HepG2 (cell line): ENCODE measurements at regions not wholly inside any gene's neighbourhood (a gene's known extent, or its start where the extent isn't known, plus 50 kb on each side); places are given as distances from the start of the nearest gene placed in this dataset.

Experiments used
- ATAC-seq: fragments of 200-7000 bp; cut with Tn5 transposase; 3 replicates; pipeline ENCODE4 v1.9.1; 2020; ENCODE audit warnings: mild to moderate bottlenecking, moderate library complexity
- BruUV-seq: library from RNA; stranded (reverse); fragments of 400-500 nt; replicated peaks from 2 replicates; lab custom pipeline; 2021; lab: Mats Ljungman, UMichigan
- CTCF ChIA-PET: fragments of 300-600 bp; formaldehyde crosslinking; extraction: SDS; loops from one replicate; lab custom pipeline; 2021; ENCODE audit warnings: low total read pairs, inconsistent platforms, low intra/inter-chr PET ratio; lab: Yijun Ruan, JAX
- POLR2A ChIA-PET: fragments of 350-600 bp; sonication (Branson Sonifier 250); formaldehyde crosslinking; loops from one replicate; lab custom pipeline; 2020; ENCODE audit warnings: antibody characterized with exemption, inconsistent platforms; lab: Yijun Ruan, JAX
- DNase-seq: peaks from one replicate; pipeline ENCODE4 v3.0.0-alpha.2; 2015; ENCODE audit warnings: low spot score
- FAIRE-seq: peaks from 3 replicates; lab custom pipeline; 2011; peaks lifted over from hg19 to GRCh38; lab: Jason Lieb, UNC
- H2AFZ ChIP-seq: one replicate; pipeline ENCODE4 v1.6.1; 2011; ENCODE audit warnings: low read length, inconsistent platforms
- H3K27ac ChIP-seq: fragments of 300-600 bp; 3 replicates; pipeline ENCODE4 v1.8.0; 2011; ENCODE audit warnings: mixed run types, mild to moderate bottlenecking, mixed read lengths, low read length, inconsistent platforms; ENCODE audit not compliant: insufficient read depth; ENCODE audit errors: extremely low read length
- H3K27me3 ChIP-seq, 2 experiments: fragments of 200-600 bp in 1 of 2; 2 replicates in 1 of 2; 3 replicates in 1 of 2; pipeline versions ENCODE4 v1.6.0 to v1.8.0; 2011; ENCODE audit warnings: low read length in 2 of 2, mild to moderate bottlenecking in 2 of 2, moderate library complexity in 2 of 2, inconsistent platforms in 1 of 2; ENCODE audit not compliant: insufficient read depth in 2 of 2, control insufficient read depth in 1 of 2
- H3K36me3 ChIP-seq, 2 experiments: fragments of 200-600 bp in 1 of 2; replicated peaks in 1 of 2; 2 replicates in 1 of 2; 3 replicates in 1 of 2; pipeline versions ENCODE4 v1.5.1 to v1.8.0; 2011; ENCODE audit warnings: low read length in 2 of 2, inconsistent platforms in 1 of 2; ENCODE audit not compliant: insufficient read depth in 2 of 2, control insufficient read depth in 1 of 2
- H3K4me1 ChIP-seq: 2 replicates; pipeline ENCODE4 v1.5.1; 2012; ENCODE audit warnings: low read length, inconsistent platforms; ENCODE audit not compliant: insufficient read depth
- H3K4me2 ChIP-seq: 2 replicates; pipeline ENCODE4 v1.6.0; 2011; ENCODE audit warnings: low read depth, low read length, inconsistent platforms
- H3K4me3 ChIP-seq, 3 experiments: fragments of 200-600 bp in 1 of 3; sonication (generic), shearing (Covaris generic) in 1 of 3; replicated peaks in 1 of 3; 2 replicates each; pipeline ENCODE4 v1.5.1; 2011 to 2016; ENCODE audit warnings: low read length in 3 of 3, inconsistent platforms in 2 of 3, low read depth in 2 of 3, mild to moderate bottlenecking in 2 of 3, control low read depth in 1 of 3, mixed read lengths in 1 of 3; ENCODE audit not compliant: insufficient read depth in 1 of 3
- H3K79me2 ChIP-seq: one replicate; pipeline ENCODE4 v1.6.1; 2011; ENCODE audit warnings: low read length, inconsistent platforms; ENCODE audit not compliant: insufficient read depth
- H3K9ac ChIP-seq: 2 replicates; pipeline ENCODE4 v1.6.0; 2011; ENCODE audit warnings: mild to moderate bottlenecking, low read depth, low read length, inconsistent platforms; ENCODE audit not compliant: insufficient read depth
- H3K9me3 ChIP-seq: 2 replicates; pipeline ENCODE4 v1.5.1; 2012; ENCODE audit warnings: mild to moderate bottlenecking, low read length
- H4K20me1 ChIP-seq: 2 replicates; pipeline ENCODE4 v1.6.0; 2011; ENCODE audit warnings: inconsistent platforms, mild to moderate bottlenecking, low read length, moderate library complexity; ENCODE audit not compliant: insufficient read depth
- CBX2 ChIP-seq, 2 experiments: fragments of 200-600 bp in 1 of 2; sonication (generic); formaldehyde crosslinking in 1 of 2; IDR thresholded peaks; 2 replicates each; pipeline versions ENCODE4 v1.7.0 to v1.8.1; 2018 to 2022; ENCODE audit warnings: low read depth in 2 of 2, low read length in 1 of 2, mild to moderate bottlenecking in 1 of 2, missing genetic modification reagents in 1 of 2
- CEBPB ChIP-seq: IDR thresholded peaks from 2 replicates; pipeline ENCODE4 v1.6.1; 2011; ENCODE audit warnings: low read depth, low read length, improper control_type of control experiment, borderline replicate concordance
- CEBPG ChIP-seq: IDR thresholded peaks from 2 replicates; pipeline ENCODE4 v1.6.1; 2016
- ELF4 ChIP-seq: sonication (generic); formaldehyde crosslinking; IDR thresholded peaks from 2 replicates; pipeline ENCODE4 v1.5.0; 2020; ENCODE audit warnings: missing genetic modification reagents, mild to moderate bottlenecking, moderate library complexity, borderline replicate concordance
- EP300 ChIP-seq, 3 experiments: sonication (generic) in 1 of 3; formaldehyde crosslinking in 1 of 3; IDR thresholded peaks; 2 replicates each; pipeline versions ENCODE4 v1.5.1 to v1.6.1; 2011 to 2020; ENCODE audit warnings: low read depth in 2 of 3, low read length in 2 of 3, borderline replicate concordance in 1 of 3, improper control_type of control experiment in 1 of 3, mild to moderate bottlenecking in 1 of 3, missing genetic modification reagents in 1 of 3, moderate library complexity in 1 of 3
- HMG20A ChIP-seq: IDR thresholded peaks from 2 replicates; pipeline ENCODE4 v1.6.1; 2016; ENCODE audit warnings: borderline replicate concordance
- MAFK ChIP-seq, 2 experiments: IDR thresholded peaks in 1 of 2; conservative IDR thresholded peaks in 1 of 2; 2 replicates each; pipeline ENCODE4 v1.6.1; 2011; ENCODE audit warnings: improper control_type of control experiment in 2 of 2, low read length in 2 of 2
- MIER3 ChIP-seq: IDR thresholded peaks from 2 replicates; pipeline ENCODE4 v1.6.1; 2016; ENCODE audit warnings: missing compliant biosample characterization, borderline replicate concordance
- RBAK ChIP-seq: sonication (generic); formaldehyde crosslinking; IDR thresholded peaks from 2 replicates; pipeline ENCODE4 v1.5.1; 2020; ENCODE audit warnings: mild to moderate bottlenecking, missing genetic modification reagents
- SALL1 ChIP-seq: sonication (generic); formaldehyde crosslinking; IDR thresholded peaks from 2 replicates; pipeline ENCODE4 v1.8.0; 2022; ENCODE audit warnings: mild to moderate bottlenecking, missing genetic modification reagents
- SKI ChIP-seq: fragments of 450-650 bp; IDR thresholded peaks from one replicate; pipeline ENCODE4 v1.6.1; 2018; ENCODE audit warnings: mild to moderate bottlenecking; ENCODE audit not compliant: partially characterized antibody
- ZBTB33 ChIP-seq: sonication (generic); formaldehyde crosslinking; IDR thresholded peaks from 2 replicates; pipeline ENCODE4 v1.4.0; 2020; ENCODE audit warnings: missing genetic modification reagents
- ZBTB43 ChIP-seq: sonication (generic); formaldehyde crosslinking; conservative IDR thresholded peaks from 2 replicates; pipeline ENCODE4 v1.4.0; 2020; ENCODE audit warnings: missing genetic modification reagents
- ZMYM3 ChIP-seq: sonication (generic); formaldehyde crosslinking; IDR thresholded peaks from 2 replicates; pipeline ENCODE4 v1.5.1; 2020; ENCODE audit warnings: mild to moderate bottlenecking, missing genetic modification reagents
- ZMYM4 ChIP-seq: sonication (generic); formaldehyde crosslinking; IDR thresholded peaks from 2 replicates; pipeline ENCODE4 v1.8.1; 2023; ENCODE audit warnings: mild to moderate bottlenecking, missing genetic modification reagents
- ZNF234 ChIP-seq: sonication (generic); formaldehyde crosslinking; conservative IDR thresholded peaks from 2 replicates; pipeline ENCODE4 v1.5.1; 2020; ENCODE audit warnings: mild to moderate bottlenecking, missing genetic modification reagents
- ZNF850 ChIP-seq: sonication (generic); formaldehyde crosslinking; conservative IDR thresholded peaks from 2 replicates; pipeline ENCODE4 v1.9.0; 2021; ENCODE audit warnings: mild to moderate bottlenecking, missing genetic modification reagents
- WGBS: methylation state at CpG from one replicate; pipeline ENCODE4 v1.1.6; 2017; ENCODE audit warnings: low lambda C conversion rate; 5-methylcytosine and 5-hydroxymethylcytosine counted together
- in situ Hi-C: cut with HindIII; loops from 2 replicates; pipeline ENCODE4 v1.10.0; 2017; ENCODE audit warnings: low pct_unique_long_range_greater_than_20kb; ENCODE audit not compliant: extremely low pct_ligation_motif_present
- intact Hi-C: fragments of 100-400 bp; cut with micrococcal nuclease; formaldehyde crosslinking; loops from one replicate; pipeline ENCODE4 v1.10.0; 2022; ENCODE audit not compliant: unreplicated experiment

DNA sequence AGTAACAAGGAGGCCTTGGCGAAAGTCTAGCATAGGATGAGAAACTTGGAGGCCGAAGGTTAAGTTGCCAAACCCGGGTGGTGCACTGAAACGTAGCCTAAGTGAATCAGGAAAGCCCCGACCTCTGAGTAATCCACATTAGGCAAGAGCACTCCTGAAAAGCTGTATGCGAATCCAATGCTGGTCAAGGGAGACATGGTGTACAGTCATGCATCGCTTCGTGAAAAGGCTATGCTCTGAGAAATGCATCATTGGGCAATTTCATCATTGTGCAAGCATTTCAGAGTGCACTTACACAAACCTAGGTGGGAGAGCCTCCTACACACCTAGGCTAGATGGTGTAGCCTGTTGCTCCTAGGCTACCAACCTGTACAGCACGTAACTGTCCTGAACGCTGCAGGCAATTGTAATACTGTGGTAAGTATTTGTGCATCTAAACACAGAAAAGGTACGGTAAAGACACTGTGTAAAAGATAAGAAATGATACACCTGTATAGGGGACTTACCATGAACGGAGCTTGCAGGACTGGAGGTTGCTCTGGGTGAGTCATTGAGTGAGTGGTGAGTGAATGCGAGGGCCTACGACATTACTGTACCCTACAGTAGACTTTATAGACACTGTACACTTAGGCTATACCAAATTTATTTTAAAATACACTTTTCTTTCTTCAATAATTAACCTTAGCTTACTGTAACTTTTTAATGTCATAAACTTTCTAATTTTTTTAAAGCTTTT, 222.5 kb downstream of the SHQ1 start:
- H3K9me3 ChIP-seq: no peaks in the 10 kb centered on the region
- no peaks in the 10 kb centered on the region for H3K27me3 ChIP-seq
- 9% methylated on average over 12 of the region's 14 CpGs for WGBS
- POLR2A ChIA-PET: no interaction called here
- no peaks in the 10 kb centered on the region for H4K20me1 ChIP-seq
- ATAC-seq (peak; percentile 92), DNase-seq (peak; percentile 39), FAIRE-seq (peak; percentile 18)
- H3K4me3 ChIP-seq: no peak overlapping the region
- intact Hi-C loops (no loop called here), in situ Hi-C loops (no loop called here)
- no peak overlapping the region for H2AFZ ChIP-seq
- peak overlapping the region; percentile 54 for H3K4me2 ChIP-seq
- H3K79me2 ChIP-seq: no peaks in the 10 kb centered on the region
- no TSS peak for BruUV-seq
- no peak overlapping the region for H3K9ac ChIP-seq
- no peak overlapping the region for H3K27ac ChIP-seq
- H3K36me3 ChIP-seq: no peaks in the 10 kb centered on the region
- H3K4me1 ChIP-seq: peaks cover 22% of the 10 kb centered on the region
- CTCF ChIA-PET: no interaction called here
- peak; percentile 97 for TF ChIP-seq CEBPB
- 0 out of 2 replicates have a peak, but pooled peaks have one; percentile 34 for TF ChIP-seq ZBTB33 (CRISPR knock-in tag)
- TF ChIP-seq ZMYM4 (CRISPR knock-in tag): peak; percentile 26; the same call in 1 of the 2 replicates
- TF ChIP-seq ELF4: no peak
- TF ChIP-seq SKI: peak; percentile 25
- TF ChIP-seq MIER3 (CRISPR knock-in tag): 0 out of 2 replicates have a peak, but pooled peaks have one; percentile 58
- TF ChIP-seq CBX2 (IDR thresholded peaks at IDR 0.05; ENCODE audit: low read depth, low read length): no peak
- TF ChIP-seq CBX2 (CRISPR knock-in tag; IDR thresholded peaks at IDR 0.05; ENCODE audit: low read depth): no peak
- TF ChIP-seq RBAK (CRISPR knock-in tag): no peak
- peak; percentile 89 for TF ChIP-seq CEBPG (CRISPR knock-in tag)
- TF ChIP-seq ZBTB43: peak; percentile 54; the same call in 1 of the 2 replicates
- 0 out of 2 replicates have a peak, but pooled peaks have one; percentile 8 for TF ChIP-seq ZMYM3
- 0 out of 4 replicates have a peak, but pooled peaks of 1 of the 2 experiments have one; percentile 38 for TF ChIP-seq EP300 (IDR thresholded peaks at IDR 0.05; ENCODE audit: low read depth in 2 of 2, low read length in 2 of 2)
- no peak for TF ChIP-seq EP300 (CRISPR knock-in tag; IDR thresholded peaks at IDR 0.05; ENCODE audit: borderline replicate concordance)
- 0 out of 4 replicates have a peak, but pooled peaks of 1 of the 2 experiments have one; percentile 3 for TF ChIP-seq MAFK (conservative IDR thresholded peaks at IDR 0.05 in 1 of 2, IDR thresholded peaks at IDR 0.05 in 1 of 2; ENCODE audit: low read length in 2 of 2)
- no peak for TF ChIP-seq ZNF234 (CRISPR knock-in tag)
- TF ChIP-seq ZNF850 (CRISPR knock-in tag): no peak
- TF ChIP-seq HMG20A (CRISPR knock-in tag): peak; percentile 36; the same call in 1 of the 2 replicates
- TF ChIP-seq SALL1 (CRISPR knock-in tag): peak; percentile 49
